ENCODE measurements at regions not wholly inside any gene's neighbourhood (a gene's known extent, or its start where the extent isn't known, plus 50 kb on each side); places are given as distances from the start of the nearest gene placed in this dataset.
A peak's percentile ranks its signal among the peaks of the same experiment; 100 is the strongest.

DNA sequence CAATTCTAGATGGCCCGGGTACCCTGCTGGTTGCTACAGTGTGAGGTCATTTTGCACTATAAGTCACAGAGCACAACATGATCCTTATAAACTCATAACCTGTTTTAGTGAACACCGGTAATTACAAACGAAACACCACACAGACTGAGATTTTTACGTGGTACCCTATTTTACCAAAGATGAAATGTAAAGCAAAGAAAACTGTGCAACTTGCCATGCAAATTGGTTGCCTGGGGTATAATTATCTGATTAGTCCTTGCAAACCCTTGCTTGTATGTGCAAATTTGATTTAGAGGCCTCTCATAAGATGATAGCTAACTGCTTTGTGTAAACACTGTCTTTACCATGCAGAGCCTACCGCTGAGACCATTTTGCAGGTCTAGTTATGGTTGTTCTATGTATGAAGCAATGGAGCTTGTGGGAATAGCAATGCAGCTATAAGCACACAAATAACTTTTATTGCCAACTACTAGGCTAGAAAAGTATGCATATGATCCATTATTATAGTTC, 372.1 kb upstream of the FAR2 start:
- H3K56ac ChIP-seq (ENCODE audit: low read length) = no peak overlapping the region
- no CpG with 5 or more reads among the region's 5 CpGs for WGBS (ENCODE audit: extremely low coverage, insufficient coverage, low lambda C conversion rate)
- H4K5ac ChIP-seq (ENCODE audit: low read length) = no peak overlapping the region
- H3K36me3 ChIP-seq (ENCODE audit: control insufficient read depth, insufficient read depth, low read length) = no peaks in the 10 kb centered on the region
- no peak overlapping the region for H3K18ac ChIP-seq (ENCODE audit: low read length)
- H3K9ac ChIP-seq (ENCODE audit: low read length) = no peak overlapping the region
- no peaks in the 10 kb centered on the region for H3K27me3 ChIP-seq (ENCODE audit: insufficient read depth, low read length, poor library complexity)
- DNase-seq = no peak
- H2BK5ac ChIP-seq (ENCODE audit: low read length) = no peak overlapping the region
- no peak overlapping the region for H4K8ac ChIP-seq (ENCODE audit: low read depth, low read length)
- H2BK120ac ChIP-seq (ENCODE audit: low read depth, low read length) = no peak overlapping the region
- no peak overlapping the region for H3K4me2 ChIP-seq (ENCODE audit: low read length)
- H3K4ac ChIP-seq (ENCODE audit: low read depth, low read length) = no peak overlapping the region
- H3K4me3 ChIP-seq (ENCODE audit: low read length) = no peak overlapping the region
- H3K79me2 ChIP-seq (ENCODE audit: control insufficient read depth, insufficient read depth, low read length) = no peaks in the 10 kb centered on the region
- peak overlapping the region; percentile 51 for H3K23ac ChIP-seq (ENCODE audit: low read length)
- H2BK15ac ChIP-seq (replicated peaks; ENCODE audit: low read depth) = no peak overlapping the region
- no peak overlapping the region for H2AK5ac ChIP-seq (ENCODE audit: low read length)
- no peak overlapping the region for H3K27ac ChIP-seq (ENCODE audit: low read depth, low read length)
- no peaks in the 10 kb centered on the region for H3K4me1 ChIP-seq (ENCODE audit: control insufficient read depth, low read depth, low read length)
- H3K79me1 ChIP-seq (ENCODE audit: low read length) = no peaks in the 10 kb centered on the region

DNA sequence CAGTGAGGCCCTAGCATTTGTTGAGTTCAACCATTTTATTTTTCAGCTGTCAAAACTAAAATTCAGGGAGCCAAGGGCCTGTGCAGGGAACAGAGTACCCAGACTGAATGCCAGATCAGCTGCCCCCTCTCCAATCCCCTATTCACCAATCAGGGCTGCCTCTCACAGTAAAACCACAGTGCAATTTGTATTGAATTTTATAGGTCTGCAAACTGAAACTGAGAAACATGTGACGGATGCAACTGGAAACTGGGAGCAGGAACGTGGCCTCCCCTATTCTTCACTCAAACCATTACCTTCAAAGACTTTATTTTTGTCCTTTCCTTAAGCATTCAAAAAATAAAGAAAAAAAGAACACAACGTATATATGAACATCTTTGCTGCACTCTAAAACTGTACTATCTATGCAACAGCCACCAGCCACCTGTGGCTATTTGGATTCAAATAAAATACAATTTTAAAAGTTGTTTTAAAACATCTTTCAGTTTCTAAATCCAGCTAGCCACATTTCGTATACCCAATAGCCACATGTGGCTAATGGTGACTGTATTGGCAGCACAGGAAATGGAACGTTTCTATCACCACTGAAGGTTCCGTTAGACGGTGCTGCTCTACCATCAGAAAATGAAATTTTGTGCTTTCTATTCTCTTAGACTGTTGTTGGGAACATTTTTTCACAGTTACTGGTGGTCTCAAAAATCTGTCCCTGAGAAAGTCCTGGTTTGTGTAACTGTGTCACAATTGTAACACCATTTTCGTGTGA, 371.3 kb upstream of the FAR2 start:
- H3K27me3 ChIP-seq (ENCODE audit: insufficient read depth, low read length, poor library complexity) = no peaks in the 10 kb centered on the region
- no peak overlapping the region for H3K4ac ChIP-seq (ENCODE audit: low read depth, low read length)
- no peak overlapping the region for H4K8ac ChIP-seq (ENCODE audit: low read depth, low read length)
- no peak overlapping the region for H2BK5ac ChIP-seq (ENCODE audit: low read length)
- no peak overlapping the region for H3K4me3 ChIP-seq (ENCODE audit: low read length)
- DNase-seq = no peak
- no peak overlapping the region for H3K9ac ChIP-seq (ENCODE audit: low read length)
- no peak overlapping the region for H3K56ac ChIP-seq (ENCODE audit: low read length)
- H4K5ac ChIP-seq (ENCODE audit: low read length) = no peak overlapping the region
- H3K79me2 ChIP-seq (ENCODE audit: control insufficient read depth, insufficient read depth, low read length) = no peaks in the 10 kb centered on the region
- no peaks in the 10 kb centered on the region for H3K79me1 ChIP-seq (ENCODE audit: low read length)
- no peak overlapping the region for H3K23ac ChIP-seq (ENCODE audit: low read length)
- no CpG with 5 or more reads among the region's 8 CpGs for WGBS (ENCODE audit: extremely low coverage, insufficient coverage, low lambda C conversion rate)
- no peaks in the 10 kb centered on the region for H3K36me3 ChIP-seq (ENCODE audit: control insufficient read depth, insufficient read depth, low read length)
- H3K4me1 ChIP-seq (ENCODE audit: control insufficient read depth, low read depth, low read length) = no peaks in the 10 kb centered on the region
- no peak overlapping the region for H2BK15ac ChIP-seq (replicated peaks; ENCODE audit: low read depth)
- no peak overlapping the region for H2AK5ac ChIP-seq (ENCODE audit: low read length)
- H3K18ac ChIP-seq (ENCODE audit: low read length) = no peak overlapping the region
- H3K4me2 ChIP-seq (ENCODE audit: low read length) = no peak overlapping the region
- no peak overlapping the region for H3K27ac ChIP-seq (ENCODE audit: low read depth, low read length)
- no peak overlapping the region for H2BK120ac ChIP-seq (ENCODE audit: low read depth, low read length)

DNA sequence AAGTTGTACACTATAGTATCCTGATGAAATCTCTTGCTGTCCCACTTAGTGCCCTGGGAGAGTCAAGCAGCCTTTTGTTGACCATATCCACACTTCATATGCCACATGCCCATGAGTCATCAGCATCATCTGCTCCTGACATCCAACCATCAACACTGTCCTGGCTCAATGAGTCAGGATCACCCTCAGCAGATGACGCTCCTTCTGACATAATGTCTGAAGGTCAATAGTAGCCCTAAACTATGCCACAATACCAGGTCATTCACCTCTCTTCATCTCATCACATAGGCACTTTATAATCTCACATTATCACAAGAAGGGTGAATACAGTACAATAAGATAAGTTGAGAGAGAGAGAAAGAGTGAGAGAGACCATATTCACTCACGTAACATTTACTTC, 369.0 kb upstream of the FAR2 start:
- Histone ChIP-seq H2BK5ac (ENCODE audit: low read length) (no peak overlapping the region), H3K4me1 (ENCODE audit: control insufficient read depth, low read depth, low read length) (no peaks in the 10 kb centered on the region), H2AK5ac (ENCODE audit: low read length) (no peak overlapping the region), H4K5ac (ENCODE audit: low read length) (no peak overlapping the region), H3K18ac (ENCODE audit: low read length) (no peak overlapping the region), H3K27me3 (ENCODE audit: insufficient read depth, low read length, poor library complexity) (no peaks in the 10 kb centered on the region), H3K4ac (ENCODE audit: low read depth, low read length) (no peak overlapping the region), H4K8ac (ENCODE audit: low read depth, low read length) (no peak overlapping the region), H3K79me1 (ENCODE audit: low read length) (no peaks in the 10 kb centered on the region), H3K4me3 (ENCODE audit: low read length) (no peak overlapping the region), H3K9ac (ENCODE audit: low read length) (no peak overlapping the region), H3K56ac (ENCODE audit: low read length) (no peak overlapping the region), H3K79me2 (ENCODE audit: control insufficient read depth, insufficient read depth, low read length) (no peaks in the 10 kb centered on the region), H3K27ac (ENCODE audit: low read depth, low read length) (no peak overlapping the region), H2BK15ac (replicated peaks; ENCODE audit: low read depth) (no peak overlapping the region), H3K23ac (ENCODE audit: low read length) (no peak overlapping the region), H3K36me3 (ENCODE audit: control insufficient read depth, insufficient read depth, low read length) (no peaks in the 10 kb centered on the region), H3K4me2 (ENCODE audit: low read length) (no peak overlapping the region), H2BK120ac (ENCODE audit: low read depth, low read length) (no peak overlapping the region)
- no peak for DNase-seq
- WGBS (ENCODE audit: extremely low coverage, insufficient coverage, low lambda C conversion rate) = no CpG with 5 or more reads among the region's 2 CpGs

DNA sequence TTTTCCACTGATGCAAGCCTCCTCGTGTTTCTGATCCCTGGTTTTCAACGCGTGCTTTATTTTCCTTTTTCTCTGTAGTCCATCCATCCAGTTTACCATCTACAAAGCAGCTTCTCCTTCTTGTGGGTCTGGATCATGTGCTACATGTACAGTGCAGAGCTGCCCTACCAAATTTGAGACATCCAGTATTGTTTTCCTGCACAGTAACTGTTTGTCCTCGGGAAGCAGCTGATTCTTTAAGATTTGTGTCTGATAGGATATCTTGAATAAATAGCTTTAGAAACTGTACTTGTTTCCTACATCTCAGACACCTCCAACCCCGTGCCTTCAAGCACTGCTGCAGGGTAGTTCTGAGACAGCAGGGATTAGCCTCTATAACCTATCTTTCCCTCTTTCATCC, 368.1 kb upstream of the FAR2 start:
- no peak overlapping the region for H2BK5ac ChIP-seq (ENCODE audit: low read length)
- H3K79me2 ChIP-seq (ENCODE audit: control insufficient read depth, insufficient read depth, low read length) = no peaks in the 10 kb centered on the region
- no CpG with 5 or more reads among the region's 5 CpGs for WGBS (ENCODE audit: extremely low coverage, insufficient coverage, low lambda C conversion rate)
- H3K27me3 ChIP-seq (ENCODE audit: insufficient read depth, low read length, poor library complexity) = no peaks in the 10 kb centered on the region
- H3K4ac ChIP-seq (ENCODE audit: low read depth, low read length) = no peak overlapping the region
- H3K18ac ChIP-seq (ENCODE audit: low read length) = no peak overlapping the region
- no peak overlapping the region for H3K9ac ChIP-seq (ENCODE audit: low read length)
- H3K4me1 ChIP-seq (ENCODE audit: control insufficient read depth, low read depth, low read length) = no peaks in the 10 kb centered on the region
- no peaks in the 10 kb centered on the region for H3K79me1 ChIP-seq (ENCODE audit: low read length)
- DNase-seq = no peak
- H2AK5ac ChIP-seq (ENCODE audit: low read length) = no peak overlapping the region
- no peaks in the 10 kb centered on the region for H3K36me3 ChIP-seq (ENCODE audit: control insufficient read depth, insufficient read depth, low read length)
- no peak overlapping the region for H3K4me3 ChIP-seq (ENCODE audit: low read length)
- H4K5ac ChIP-seq (ENCODE audit: low read length) = no peak overlapping the region
- H3K4me2 ChIP-seq (ENCODE audit: low read length) = no peak overlapping the region
- no peak overlapping the region for H3K27ac ChIP-seq (ENCODE audit: low read depth, low read length)
- no peak overlapping the region for H2BK120ac ChIP-seq (ENCODE audit: low read depth, low read length)
- peak overlapping the region; percentile 28 for H4K8ac ChIP-seq (ENCODE audit: low read depth, low read length)
- H3K23ac ChIP-seq (ENCODE audit: low read length) = no peak overlapping the region
- no peak overlapping the region for H3K56ac ChIP-seq (ENCODE audit: low read length)
- H2BK15ac ChIP-seq (replicated peaks; ENCODE audit: low read depth) = no peak overlapping the region

DNA sequence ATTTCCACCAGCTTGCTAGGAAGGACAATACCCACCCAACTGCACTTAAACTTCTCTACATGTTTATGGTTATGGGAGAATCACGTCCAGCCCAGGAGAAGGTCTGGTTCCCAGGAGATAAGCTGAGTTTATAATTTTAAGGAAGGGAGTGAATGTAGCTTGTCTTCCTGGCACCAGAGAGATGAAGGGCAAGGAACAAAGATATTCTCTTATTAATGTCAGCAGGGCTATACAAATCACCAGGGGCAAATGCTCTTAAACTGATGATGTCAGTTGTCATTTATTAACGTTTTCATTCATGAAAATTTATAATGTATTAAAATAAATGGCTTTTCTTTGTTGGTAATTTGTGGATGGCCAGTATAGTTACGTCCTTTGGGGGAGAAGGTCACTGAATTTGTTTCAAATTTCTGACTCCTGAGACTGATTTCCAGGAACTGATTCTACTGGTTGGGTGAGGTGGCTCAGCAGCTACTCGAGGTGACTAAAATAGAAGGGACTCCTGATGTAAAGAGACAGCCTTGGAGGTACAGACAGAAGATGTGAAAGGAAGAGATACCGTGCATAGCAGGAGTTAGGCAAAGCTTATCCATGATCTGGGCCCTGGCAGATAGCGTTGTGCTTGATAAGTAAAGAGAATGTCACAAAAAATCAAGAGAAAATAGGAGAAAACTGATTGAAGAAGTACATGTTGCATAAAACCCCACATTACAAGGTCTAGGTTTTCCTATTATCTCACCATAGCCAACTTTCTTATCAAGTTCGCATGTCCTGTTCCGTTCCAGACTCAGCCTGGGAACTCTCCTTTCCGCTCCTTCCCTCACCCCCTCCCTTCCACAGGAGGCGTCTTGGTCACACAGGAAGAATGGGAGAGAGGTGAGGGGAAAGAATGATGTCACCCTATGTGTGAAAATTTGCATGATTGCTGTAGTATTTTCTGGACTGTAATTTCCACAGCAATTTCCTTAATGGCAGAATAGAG, 367.1 kb upstream of the FAR2 start:
- peak; percentile 69 for DNase-seq
- WGBS (ENCODE audit: extremely low coverage, insufficient coverage, low lambda C conversion rate) = no CpG with 5 or more reads among the region's 10 CpGs

More for the DNA sequence above, 367.1 kb upstream of the FAR2 start:
- Histone ChIP-seq H3K79me2 (ENCODE audit: control insufficient read depth, insufficient read depth, low read length) (no peaks in the 10 kb centered on the region), H4K8ac (ENCODE audit: low read depth, low read length) (no peak overlapping the region), H3K23ac (ENCODE audit: low read length) (no peak overlapping the region), H3K4me1 (ENCODE audit: control insufficient read depth, low read depth, low read length) (peaks cover 2% of the 10 kb centered on the region), H4K5ac (ENCODE audit: low read length) (no peak overlapping the region), H3K79me1 (ENCODE audit: low read length) (no peaks in the 10 kb centered on the region), H3K4me2 (ENCODE audit: low read length) (no peak overlapping the region), H3K9ac (ENCODE audit: low read length) (no peak overlapping the region), H3K27me3 (ENCODE audit: insufficient read depth, low read length, poor library complexity) (no peaks in the 10 kb centered on the region), H2AK5ac (ENCODE audit: low read length) (no peak overlapping the region), H2BK120ac (ENCODE audit: low read depth, low read length) (no peak overlapping the region), H2BK5ac (ENCODE audit: low read length) (no peak overlapping the region), H3K4ac (ENCODE audit: low read depth, low read length) (no peak overlapping the region), H3K18ac (ENCODE audit: low read length) (no peak overlapping the region), H3K4me3 (ENCODE audit: low read length) (no peak overlapping the region), H3K56ac (ENCODE audit: low read length) (no peak overlapping the region), H3K27ac (ENCODE audit: low read depth, low read length) (no peak overlapping the region), H3K36me3 (ENCODE audit: control insufficient read depth, insufficient read depth, low read length) (no peaks in the 10 kb centered on the region), H2BK15ac (replicated peaks; ENCODE audit: low read depth) (no peak overlapping the region)
